CD4-positive, alpha-beta memory T cell (primary cell): ENCODE measurements at regions not wholly inside any gene's neighbourhood (a gene's known extent, or its start where the extent isn't known, plus 50 kb on each side); places are given as distances from the start of the nearest gene placed in this dataset.

Experiments
- CTCF ChIA-PET: fragments of 350-600 bp; sonication (Branson Sonifier 250); formaldehyde crosslinking; loops from one replicate; lab custom pipeline; 2021; ENCODE audit warnings: inconsistent platforms; ENCODE audit not compliant: partially characterized antibody; lab: Charles Lee
- POLR2A ChIA-PET: fragments of 350-600 bp; sonication (Branson Sonifier 250); formaldehyde crosslinking; loops from one replicate; lab custom pipeline; 2021; ENCODE audit not compliant: partially characterized antibody; lab: Charles Lee
- DNase-seq, 5 donors: peaks; one replicate each; pipeline versions ENCODE4 v3.0.0 to v3.0.0-alpha.2; 2020 to 2022; ENCODE audit warnings: mixed read lengths in 1 of 5
- H3K27ac ChIP-seq: one replicate; pipeline ENCODE4 v1.7.0; 2013; ENCODE audit warnings: low read depth, low read length
- H3K27me3 ChIP-seq: 2 replicates; pipeline ENCODE4 v1.7.0; 2013; ENCODE audit warnings: mild to moderate bottlenecking, low read length, moderate library complexity; ENCODE audit not compliant: insufficient read depth
- H3K36me3 ChIP-seq: 2 replicates; pipeline ENCODE4 v1.7.0; 2013; ENCODE audit warnings: mild to moderate bottlenecking, low read length, moderate library complexity; ENCODE audit not compliant: insufficient read depth
- H3K4me1 ChIP-seq: 2 replicates; pipeline ENCODE4 v1.7.0; 2013; ENCODE audit warnings: mild to moderate bottlenecking, low read length, moderate library complexity; ENCODE audit not compliant: insufficient read depth
- H3K4me3 ChIP-seq, 2 donors: one replicate each; pipeline ENCODE4 v1.7.0; 2013; ENCODE audit warnings: low read length in 2 of 2, mild to moderate bottlenecking in 1 of 2
- H3K9me3 ChIP-seq, 2 donors: one replicate each; pipeline ENCODE4 v1.7.0; 2013; ENCODE audit warnings: low read length in 2 of 2, control low read depth in 1 of 2; ENCODE audit not compliant: control insufficient read depth in 1 of 2
- H3K27ac Mint-ChIP-seq, 7 donors: one replicate each; pipeline ENCODE4 v1.8.0; 2020 to 2021; ENCODE audit warnings: mixed read lengths in 7 of 7, mild to moderate bottlenecking in 6 of 7, inconsistent platforms in 3 of 7, moderate library complexity in 3 of 7
- H3K27me3 Mint-ChIP-seq, 2 donors: one replicate each; pipeline ENCODE4 v1.8.0; 2020 to 2021; ENCODE audit warnings: mixed read lengths in 2 of 2
- H3K36me3 Mint-ChIP-seq, 2 donors: one replicate each; pipeline ENCODE4 v1.8.0; 2020 to 2021; ENCODE audit warnings: mixed read lengths in 2 of 2, inconsistent platforms in 1 of 2, mild to moderate bottlenecking in 1 of 2
- H3K4me1 Mint-ChIP-seq, 4 donors: one replicate each; pipeline ENCODE4 v1.8.0; 2020 to 2021; ENCODE audit warnings: mixed read lengths in 4 of 4, mild to moderate bottlenecking in 1 of 4
- H3K4me3 Mint-ChIP-seq, 8 donors: one replicate each; pipeline ENCODE4 v1.8.0; 2020 to 2021; ENCODE audit warnings: mixed read lengths in 8 of 8, mild to moderate bottlenecking in 7 of 8, moderate library complexity in 6 of 8, inconsistent platforms in 3 of 8
- H3K9me3 Mint-ChIP-seq, 8 donors: one replicate each; pipeline ENCODE4 v1.8.0; 2020 to 2021; ENCODE audit warnings: mixed read lengths in 8 of 8, mild to moderate bottlenecking in 5 of 8, inconsistent platforms in 3 of 8, moderate library complexity in 1 of 8
- intact Hi-C: fragments of 100-400 bp; cut with micrococcal nuclease; formaldehyde crosslinking; loops from one replicate; pipeline ENCODE4 v1.15.1; 2023

DNA sequence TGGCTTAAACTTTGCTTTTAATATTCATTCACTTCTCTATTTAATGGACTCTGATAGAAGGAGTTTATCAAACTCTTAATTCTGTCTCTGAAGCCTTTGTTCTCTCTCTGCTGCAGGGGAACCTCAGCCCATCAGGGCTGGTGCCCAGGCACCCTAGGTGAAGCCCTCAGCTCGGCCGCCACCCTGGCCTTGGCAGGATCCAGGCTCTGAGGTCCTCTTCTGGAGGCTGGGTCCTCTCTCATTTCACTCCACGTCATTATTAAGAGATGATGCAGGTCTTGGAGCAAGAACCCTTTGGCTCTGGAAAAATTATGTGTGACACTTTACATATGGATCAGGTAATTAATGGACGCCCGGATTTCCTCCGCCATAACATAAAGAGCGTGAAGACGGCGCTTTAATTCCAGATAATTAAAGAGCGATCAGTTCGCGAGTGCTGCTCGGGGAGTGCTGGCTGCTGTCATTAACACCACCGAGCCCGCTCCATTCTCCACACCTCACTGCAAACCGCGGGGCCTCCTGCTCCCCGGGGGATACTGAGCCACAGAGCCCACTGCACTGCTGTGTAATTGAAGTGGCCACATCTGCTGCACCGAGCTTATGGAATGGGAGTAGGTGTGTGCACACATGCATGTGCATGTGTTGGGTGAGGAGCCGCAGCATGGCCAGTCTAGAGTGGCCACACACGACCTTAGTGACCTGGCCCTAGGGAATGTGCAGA lies 259.4 kb upstream of the TNRC6C start:
- peaks cover 0 to under 1% of the 10 kb centered on the region in 2 donors for H3K9me3 ChIP-seq
- intact Hi-C loops: loop anchor here (10.0 kb wide), 1 partner anchor 54 kb away; no protein-coding TSS in a partner anchor
- H3K9me3 Mint-ChIP-seq: peaks cover 3 to 31% (median 23%) of the 10 kb centered on the region in 8 donors
- ChIA-PET CTCF (no interaction called here), POLR2A (no interaction called here)
- H3K4me1 Mint-ChIP-seq: peaks cover 6 to 24% (median 15%) of the 10 kb centered on the region in 4 donors
- H3K27me3 Mint-ChIP-seq: peaks cover 2 to 9% of the 10 kb centered on the region in 2 donors
- H3K4me1 ChIP-seq: no peaks in the 10 kb centered on the region
- H3K4me3 ChIP-seq: no peak overlapping the region
- no peaks in the 10 kb centered on the region for H3K36me3 ChIP-seq
- H3K36me3 Mint-ChIP-seq: peaks cover 2 to 3% of the 10 kb centered on the region in 2 donors
- no peak overlapping the region for H3K4me3 Mint-ChIP-seq
- no peaks in the 10 kb centered on the region for H3K27me3 ChIP-seq
- H3K27ac Mint-ChIP-seq: peak overlapping the region in 3 of 7 donors; percentile 0 to 13 (median 2)
- no peak for DNase-seq
- no peak overlapping the region for H3K27ac ChIP-seq

- POLR2A ChIA-PET: no interaction called here
- Mint-ChIP-seq H3K27me3 (peaks cover 0 to 7% of the 10 kb centered on the region in 2 donors), H3K36me3 (peaks cover 5 to 7% of the 10 kb centered on the region in 2 donors), H3K27ac (no peak overlapping the region), H3K4me3 (no peak overlapping the region), H3K9me3 (peaks cover 5 to 43% (median 35%) of the 10 kb centered on the region in 8 donors), H3K4me1 (peaks cover 4 to 16% (median 10%) of the 10 kb centered on the region in 4 donors)
- CTCF ChIA-PET: no interaction called here
- Histone ChIP-seq H3K4me3 (no peak overlapping the region), H3K9me3 (peaks cover 5 to 11% of the 10 kb centered on the region in 2 donors), H3K36me3 (no peaks in the 10 kb centered on the region), H3K4me1 (no peaks in the 10 kb centered on the region), H3K27ac (no peak overlapping the region), H3K27me3 (no peaks in the 10 kb centered on the region)
- intact Hi-C loops: no loop called here
- DNase-seq: no peak
Measured at GRCh38 chr17:77700165-77700881, 258.2 kb upstream of the TNRC6C start.

DNA sequence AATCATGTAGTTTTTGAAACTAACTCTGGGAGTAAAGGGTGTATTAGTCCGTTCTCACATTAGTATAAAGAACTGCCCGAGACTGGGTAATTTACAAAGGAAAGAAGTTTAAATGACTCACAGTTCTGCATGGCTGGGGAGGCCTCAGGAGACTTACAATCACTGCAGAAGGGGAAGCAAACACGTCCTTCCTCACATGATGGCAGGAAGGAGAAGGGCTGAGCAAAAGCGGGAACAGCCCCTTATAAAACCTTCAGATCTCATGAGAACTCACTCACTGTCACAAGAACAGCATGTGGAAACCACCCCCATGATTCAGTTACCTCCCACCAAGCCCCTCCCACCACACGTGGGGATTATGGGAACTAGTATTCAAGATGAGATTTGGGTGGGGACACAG lies 256.5 kb upstream of the TNRC6C start:
- no peaks in the 10 kb centered on the region for H3K27me3 ChIP-seq
- peaks cover 0 to 3% (median 1%) of the 10 kb centered on the region in 4 donors for H3K4me1 Mint-ChIP-seq
- H3K27ac Mint-ChIP-seq: peak overlapping the region in 1 of 7 donors; percentile 6
- H3K36me3 ChIP-seq: no peaks in the 10 kb centered on the region
- no peaks in the 10 kb centered on the region for H3K4me1 ChIP-seq
- no peak for DNase-seq
- peaks cover 5 to 12% of the 10 kb centered on the region in 2 donors for H3K9me3 ChIP-seq
- peaks cover 5 to 8% of the 10 kb centered on the region in 2 donors for H3K36me3 Mint-ChIP-seq
- H3K4me3 Mint-ChIP-seq: no peak overlapping the region
- ChIA-PET POLR2A (no interaction called here), CTCF (no interaction called here)
- intact Hi-C loops: no loop called here
- no peak overlapping the region for H3K27ac ChIP-seq
- H3K4me3 ChIP-seq: no peak overlapping the region
- H3K27me3 Mint-ChIP-seq: peaks cover 0 to 10% of the 10 kb centered on the region in 2 donors
- H3K9me3 Mint-ChIP-seq: peaks cover 5 to 56% (median 46%) of the 10 kb centered on the region in 8 donors

DNA sequence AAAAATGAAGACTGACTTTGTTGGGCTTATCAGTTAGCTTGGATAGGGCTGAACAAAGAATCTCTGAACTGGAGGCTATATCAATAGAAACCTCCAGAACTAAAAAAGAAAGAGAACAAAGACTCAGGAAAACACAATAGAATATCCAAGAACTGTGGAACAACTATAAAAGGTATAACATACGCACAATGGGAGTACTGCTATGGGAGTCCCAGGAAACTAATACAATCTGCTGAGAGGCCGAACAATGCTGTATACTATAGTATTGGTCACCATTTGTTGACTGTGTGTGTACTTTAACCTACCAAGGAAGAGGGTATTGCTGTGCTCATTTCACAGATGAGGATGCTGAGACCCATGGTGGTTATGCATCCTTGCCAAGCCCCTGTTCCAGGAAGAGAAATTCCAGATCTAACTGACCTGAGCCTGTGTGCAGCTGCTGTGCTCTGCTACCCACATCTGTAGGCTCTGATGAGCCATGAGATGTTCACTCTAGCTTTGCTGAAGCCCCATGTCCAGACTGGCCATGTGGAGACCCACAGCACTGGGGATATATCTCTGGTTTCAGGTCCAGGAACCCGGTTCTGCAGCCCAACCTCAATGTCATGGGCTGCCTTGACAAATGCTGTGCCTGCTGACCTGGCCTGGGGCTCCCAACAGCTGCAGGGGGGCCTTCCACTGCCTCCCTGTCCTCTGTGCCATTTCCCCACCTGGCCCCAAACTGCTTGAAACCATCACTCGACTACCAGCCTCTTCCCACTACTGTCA lies 254.3 kb upstream of the TNRC6C start:
- Histone ChIP-seq H3K27ac (no peak overlapping the region), H3K36me3 (no peaks in the 10 kb centered on the region), H3K27me3 (no peaks in the 10 kb centered on the region), H3K4me3 (no peak overlapping the region), H3K4me1 (no peaks in the 10 kb centered on the region), H3K9me3 (peaks cover 5 to 12% of the 10 kb centered on the region in 2 donors)
- POLR2A ChIA-PET: no interaction called here
- CTCF ChIA-PET: no interaction called here
- DNase-seq: no peak
- Mint-ChIP-seq H3K27ac (no peak overlapping the region), H3K4me1 (peaks cover 0 to 2% (median 0%) of the 10 kb centered on the region in 4 donors), H3K9me3 (peaks cover 5 to 61% (median 47%) of the 10 kb centered on the region in 8 donors), H3K4me3 (no peak overlapping the region), H3K36me3 (peaks cover 5 to 8% of the 10 kb centered on the region in 2 donors), H3K27me3 (peaks cover 2 to 13% of the 10 kb centered on the region in 2 donors)
- intact Hi-C loops: no loop called here

DNA sequence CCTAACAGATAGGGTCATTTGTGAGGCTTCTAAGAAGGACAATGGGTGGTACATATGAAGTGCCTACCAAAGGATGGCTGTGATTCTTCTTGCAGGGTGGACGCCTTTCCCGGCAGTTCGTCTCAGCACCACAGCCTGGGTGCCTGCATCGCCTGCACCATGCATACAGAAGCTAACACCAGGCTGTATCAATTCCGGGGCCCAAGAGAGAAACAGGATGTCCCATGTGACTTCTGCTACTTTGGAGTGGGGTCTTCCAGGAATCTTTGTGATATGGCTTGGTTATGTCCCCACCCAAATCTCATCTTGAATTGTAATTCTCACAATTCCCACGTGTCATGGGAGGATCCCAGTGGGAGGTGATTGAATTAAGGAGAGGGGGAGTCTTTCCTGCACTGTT lies 251.6 kb upstream of the TNRC6C start:
- H3K27ac ChIP-seq: no peak overlapping the region
- peaks cover 2 to 13% of the 10 kb centered on the region in 2 donors for H3K27me3 Mint-ChIP-seq
- H3K36me3 ChIP-seq: no peaks in the 10 kb centered on the region
- no peak overlapping the region for H3K4me3 Mint-ChIP-seq
- ChIA-PET POLR2A (no interaction called here), CTCF (no interaction called here)
- no peak for DNase-seq
- peaks cover 5 to 51% (median 41%) of the 10 kb centered on the region in 8 donors for H3K9me3 Mint-ChIP-seq
- H3K27me3 ChIP-seq: no peaks in the 10 kb centered on the region
- peaks cover 5 to 8% of the 10 kb centered on the region in 2 donors for H3K36me3 Mint-ChIP-seq
- peaks cover 5 to 12% of the 10 kb centered on the region in 2 donors for H3K9me3 ChIP-seq
- no peaks in the 10 kb centered on the region for H3K4me1 ChIP-seq
- intact Hi-C loops: no loop called here
- H3K4me1 Mint-ChIP-seq: peaks cover 0 to 2% (median 0%) of the 10 kb centered on the region in 4 donors
- no peak overlapping the region for H3K4me3 ChIP-seq
- no peak overlapping the region for H3K27ac Mint-ChIP-seq

DNA sequence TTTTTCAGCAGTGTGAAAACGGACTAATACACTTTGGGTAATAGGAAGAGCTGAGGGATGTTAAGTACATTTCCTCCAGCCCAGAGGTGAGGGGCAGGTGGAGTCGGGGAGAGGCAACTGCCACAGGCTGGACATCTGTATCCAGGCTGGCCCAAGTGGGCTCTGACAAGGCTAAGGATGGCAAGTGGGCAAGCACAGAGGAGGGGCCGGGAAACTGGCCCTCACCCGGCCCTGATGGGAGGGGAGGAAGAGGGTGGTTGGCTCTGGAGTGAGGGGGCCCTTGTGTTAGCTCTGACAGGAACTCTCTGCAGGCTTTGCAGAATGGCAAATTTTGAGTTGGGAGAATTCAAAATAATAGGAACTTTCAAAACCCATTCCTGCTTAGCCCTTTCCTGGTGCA lies 251.0 kb upstream of the TNRC6C start:
- no peaks in the 10 kb centered on the region for H3K4me1 ChIP-seq
- H3K27me3 Mint-ChIP-seq: peaks cover 2 to 13% of the 10 kb centered on the region in 2 donors

DNA sequence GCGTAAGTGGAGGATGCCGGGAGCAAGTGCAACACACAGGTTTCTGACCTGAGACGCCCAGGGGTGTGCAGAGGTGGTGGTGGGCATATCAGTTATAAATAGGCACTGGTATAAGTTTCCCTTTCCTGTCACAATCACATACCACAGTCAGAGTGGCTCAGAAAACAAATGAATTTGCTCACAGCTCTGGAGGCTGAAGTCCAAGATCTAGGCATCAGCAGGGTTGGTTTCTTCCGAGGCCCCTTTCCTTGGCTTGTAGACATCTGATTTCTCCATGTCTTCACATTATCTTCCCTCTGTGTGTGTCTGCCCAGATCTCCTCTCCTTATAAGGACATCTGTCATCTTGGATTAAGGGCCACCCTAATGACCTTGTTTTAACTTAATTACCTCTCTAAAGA lies 250.5 kb upstream of the TNRC6C start:
- POLR2A ChIA-PET: no interaction called here
- no peak overlapping the region for H3K27ac Mint-ChIP-seq

More for the DNA sequence above, 251.0 kb upstream of the TNRC6C start:
- POLR2A ChIA-PET: no interaction called here
- H3K4me3 Mint-ChIP-seq: no peak overlapping the region
- CTCF ChIA-PET: no interaction called here
- H3K27me3 ChIP-seq: no peaks in the 10 kb centered on the region
- no peak overlapping the region for H3K4me3 ChIP-seq
- no peak overlapping the region for H3K27ac ChIP-seq
- DNase-seq: no peak
- H3K36me3 ChIP-seq: no peaks in the 10 kb centered on the region
- intact Hi-C loops: no loop called here
- H3K27ac Mint-ChIP-seq: no peak overlapping the region
- H3K4me1 Mint-ChIP-seq: peaks cover 0 to under 1% (median 0%) of the 10 kb centered on the region in 4 donors
- H3K9me3 ChIP-seq: peaks cover 5 to 12% of the 10 kb centered on the region in 2 donors
- peaks cover 5% of the 10 kb centered on the region in 2 donors for H3K36me3 Mint-ChIP-seq
- H3K9me3 Mint-ChIP-seq: peaks cover 3 to 45% (median 34%) of the 10 kb centered on the region in 8 donors

More for the DNA sequence above, 250.5 kb upstream of the TNRC6C start:
- no peaks in the 10 kb centered on the region for H3K4me1 ChIP-seq
- DNase-seq: no peak
- peaks cover 5% of the 10 kb centered on the region in 2 donors for H3K36me3 Mint-ChIP-seq
- peaks cover 3 to 41% (median 33%) of the 10 kb centered on the region in 8 donors for H3K9me3 Mint-ChIP-seq
- no peak overlapping the region for H3K4me3 ChIP-seq
- no peaks in the 10 kb centered on the region for H3K36me3 ChIP-seq
- intact Hi-C loops: no loop called here
- no peaks in the 10 kb centered on the region for H3K4me1 Mint-ChIP-seq
- no peaks in the 10 kb centered on the region for H3K27me3 ChIP-seq
- peaks cover 5 to 12% of the 10 kb centered on the region in 2 donors for H3K9me3 ChIP-seq
- H3K27me3 Mint-ChIP-seq: peaks cover 2 to 13% of the 10 kb centered on the region in 2 donors
- CTCF ChIA-PET: no interaction called here
- H3K4me3 Mint-ChIP-seq: no peak overlapping the region
- no peak overlapping the region for H3K27ac ChIP-seq
